Muscle layer of colon (tissue), 2 donors: ENCODE measurements at regions not wholly inside any gene's neighbourhood (a gene's known extent, or its start where the extent isn't known, plus 50 kb on each side); places are given as distances from the start of the nearest gene placed in this dataset.
"Not testable (repeated sequence)": the region's sequence is repeated elsewhere in the genome, so short reads cannot be mapped to it uniquely, and the experiment has no call there.

Experiments used
- H3K27ac ChIP-seq: one replicate; pipeline ENCODE4 v1.7.0; 2013; ENCODE audit warnings: low read depth, mild to moderate bottlenecking, low read length, moderate library complexity
- H3K27me3 ChIP-seq, 2 donors: one replicate each; pipeline ENCODE4 v1.7.0; 2013; ENCODE audit warnings: low read length in 2 of 2, mild to moderate bottlenecking in 2 of 2; ENCODE audit not compliant: insufficient read depth in 2 of 2, control insufficient read depth in 1 of 2
- H3K36me3 ChIP-seq: one replicate; pipeline ENCODE4 v1.7.0; 2013; ENCODE audit warnings: mild to moderate bottlenecking, low read length; ENCODE audit not compliant: insufficient read depth
- H3K4me1 ChIP-seq: one replicate; pipeline ENCODE4 v1.7.0; 2013; ENCODE audit warnings: mild to moderate bottlenecking, low read length; ENCODE audit not compliant: insufficient read depth
- H3K4me3 ChIP-seq, 2 donors: one replicate each; pipeline ENCODE4 v1.7.0; 2013; ENCODE audit warnings: low read length in 2 of 2, low read depth in 1 of 2, mild to moderate bottlenecking in 1 of 2, moderate library complexity in 1 of 2
- H3K9ac ChIP-seq: one replicate; pipeline ENCODE4 v1.7.0; 2013; ENCODE audit warnings: low read length
- H3K9me3 ChIP-seq: one replicate; pipeline ENCODE4 v1.7.0; 2013; ENCODE audit warnings: mild to moderate bottlenecking, low read length
- donor health status: abdominal sarcoma.
- donor health status: Adenocarcinoma of cecum.

DNA sequence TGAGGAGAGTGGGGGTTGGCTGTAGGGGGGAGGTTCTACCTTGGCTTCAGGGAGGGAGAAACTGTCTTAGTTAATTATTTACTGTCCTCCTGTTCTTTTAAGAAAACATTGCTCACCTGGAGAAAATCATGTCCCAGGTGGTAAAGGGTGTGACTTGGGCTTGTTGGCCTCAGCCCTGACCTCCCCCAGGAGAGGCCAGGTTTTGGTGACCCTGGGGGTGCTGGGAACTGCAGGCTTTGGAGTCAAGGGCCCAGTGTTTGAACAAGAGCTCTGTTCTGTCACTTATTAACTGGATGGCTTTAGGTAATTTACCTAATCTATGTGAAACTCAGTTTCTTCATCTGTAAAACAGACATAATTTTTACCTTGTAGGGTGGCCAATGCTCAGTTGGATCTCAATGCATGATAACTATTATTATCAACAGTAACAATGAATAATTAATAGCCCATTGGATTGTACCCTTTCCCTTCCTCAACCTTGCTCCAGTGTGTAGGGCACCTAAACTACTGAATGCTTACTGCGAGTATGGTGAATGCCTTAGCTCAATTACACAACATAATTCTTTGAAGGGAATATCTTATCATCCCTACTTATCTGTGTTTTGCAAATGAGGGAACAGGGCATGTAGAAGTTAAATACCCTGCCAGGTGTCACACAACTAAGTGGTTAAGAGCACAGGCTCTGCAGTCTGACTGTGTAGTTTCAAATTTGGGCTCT, 959.4 kb upstream of the DEFB115 start:
- H3K27ac ChIP-seq, result not testable (repeated sequence)

DNA sequence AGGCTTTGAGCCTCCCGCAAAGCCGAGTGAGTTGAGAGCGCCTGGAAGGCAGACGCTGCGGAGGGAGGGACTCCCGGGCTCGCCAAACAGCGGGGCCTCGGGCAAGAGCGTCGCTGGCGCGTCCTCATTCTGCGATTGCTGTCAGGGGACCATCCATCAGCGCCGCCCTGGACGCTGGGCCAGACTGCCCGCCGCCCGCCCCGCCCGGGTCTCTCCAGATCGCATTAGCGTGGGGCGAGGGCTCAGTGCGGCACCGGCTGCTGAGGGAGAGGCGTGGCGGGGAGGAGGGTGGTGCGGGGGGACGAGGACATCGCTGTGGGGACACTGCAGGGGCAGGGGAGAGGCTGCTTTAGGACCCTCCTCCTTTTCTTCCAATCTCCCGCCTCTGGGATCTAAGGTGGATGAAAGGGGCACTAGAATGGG, 957.2 kb upstream of the DEFB115 start:
- H3K27ac ChIP-seq, H3K36me3 ChIP-seq, H3K9ac ChIP-seq, H3K4me1 ChIP-seq, H3K9me3 ChIP-seq, H3K4me3 ChIP-seq, H3K27me3 ChIP-seq: not testable (repeated sequence)

More for the DNA sequence above, 959.4 kb upstream of the DEFB115 start:
- H3K36me3 ChIP-seq, H3K4me1 ChIP-seq, H3K9ac ChIP-seq, H3K27me3 ChIP-seq, H3K4me3 ChIP-seq, H3K9me3 ChIP-seq: not testable (repeated sequence)

DNA sequence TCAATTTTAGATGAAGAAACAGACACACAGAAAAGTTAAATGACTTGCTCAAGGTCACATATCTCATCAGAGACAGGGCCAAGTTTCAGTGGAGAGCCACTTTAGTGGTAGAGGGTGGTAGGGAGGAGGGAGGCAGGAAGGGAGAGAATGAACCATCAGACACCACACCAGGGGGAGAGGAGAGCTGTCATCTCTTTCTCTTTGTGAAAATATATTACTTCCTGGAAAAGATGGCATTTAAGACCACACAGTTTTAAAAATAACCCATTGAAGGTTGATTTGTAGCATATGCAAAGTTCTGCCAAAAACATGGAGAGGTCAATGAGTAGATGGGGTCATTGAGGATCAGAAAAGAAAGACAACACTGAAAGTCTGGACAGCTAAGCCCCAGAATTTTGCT, 954.7 kb upstream of the DEFB115 start:
- H3K27ac ChIP-seq, H3K4me1 ChIP-seq, H3K9ac ChIP-seq, H3K27me3 ChIP-seq, H3K4me3 ChIP-seq, H3K9me3 ChIP-seq, H3K36me3 ChIP-seq: not testable (repeated sequence)

DNA sequence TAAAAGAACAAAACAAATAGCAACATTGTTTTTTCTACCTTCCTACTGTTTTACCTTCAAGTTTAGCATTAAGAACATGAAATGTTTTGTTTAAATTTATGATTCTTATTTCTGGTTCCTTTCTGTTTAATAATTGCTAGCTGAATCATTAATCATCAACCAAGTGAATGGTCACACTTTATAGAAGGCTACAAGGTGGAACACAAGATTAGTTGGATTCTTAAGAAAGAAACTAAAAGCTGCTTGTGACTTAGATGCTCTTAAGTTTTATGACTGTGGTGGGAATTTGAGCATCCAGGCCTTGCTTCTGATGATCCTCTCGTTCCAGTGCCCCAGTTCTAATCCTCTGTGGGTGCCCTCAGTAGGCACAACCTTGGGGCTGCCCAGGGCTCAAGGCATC, 947.5 kb upstream of the DEFB115 start:
- not testable (repeated sequence) for H3K36me3 ChIP-seq, H3K27me3 ChIP-seq, H3K4me1 ChIP-seq, H3K4me3 ChIP-seq, H3K9me3 ChIP-seq, H3K9ac ChIP-seq, H3K27ac ChIP-seq

DNA sequence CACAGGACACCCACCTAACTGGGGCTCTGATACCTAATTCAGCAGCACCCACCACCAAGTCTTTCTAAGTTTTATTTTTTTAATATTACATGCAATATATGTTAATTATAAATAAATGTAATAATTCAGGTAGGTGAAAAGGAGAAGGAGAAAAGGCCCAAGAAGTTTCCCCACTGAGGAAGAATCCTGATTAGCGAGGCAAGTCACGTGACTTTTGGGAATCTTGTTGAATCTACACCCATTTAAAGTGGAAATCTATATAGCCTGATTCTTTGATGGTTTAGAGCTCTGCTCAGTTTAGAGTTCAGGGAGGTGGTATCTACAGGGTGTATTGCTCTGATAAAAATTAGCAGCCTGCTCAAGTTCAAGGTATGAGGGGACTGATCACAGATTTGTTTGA, 947.1 kb upstream of the DEFB115 start:
- not testable (repeated sequence) for H3K4me3 ChIP-seq, H3K27me3 ChIP-seq, H3K27ac ChIP-seq, H3K9me3 ChIP-seq, H3K9ac ChIP-seq, H3K4me1 ChIP-seq, H3K36me3 ChIP-seq

DNA sequence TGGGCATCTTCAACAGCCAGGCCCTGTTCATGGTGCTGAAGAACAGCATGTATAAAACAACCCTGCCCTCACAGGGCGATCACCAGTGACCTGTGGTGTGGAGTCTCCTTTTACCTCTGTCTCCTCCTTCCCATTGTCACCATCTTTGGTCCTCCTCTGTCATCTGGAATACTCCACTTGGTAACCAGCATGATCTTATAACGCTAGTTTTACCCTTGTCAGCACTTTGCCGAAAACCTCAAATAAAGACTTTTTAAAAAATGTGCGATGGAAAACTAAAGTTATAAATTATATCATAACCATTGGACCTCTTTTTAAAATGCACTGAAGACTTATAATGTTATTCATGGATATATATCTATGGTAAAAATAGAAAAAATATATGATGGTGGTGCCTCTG, 945.2 kb upstream of the DEFB115 start:
- H3K36me3 ChIP-seq, H3K9ac ChIP-seq, H3K27ac ChIP-seq, H3K4me1 ChIP-seq, H3K27me3 ChIP-seq, H3K9me3 ChIP-seq, H3K4me3 ChIP-seq: not testable (repeated sequence)

DNA sequence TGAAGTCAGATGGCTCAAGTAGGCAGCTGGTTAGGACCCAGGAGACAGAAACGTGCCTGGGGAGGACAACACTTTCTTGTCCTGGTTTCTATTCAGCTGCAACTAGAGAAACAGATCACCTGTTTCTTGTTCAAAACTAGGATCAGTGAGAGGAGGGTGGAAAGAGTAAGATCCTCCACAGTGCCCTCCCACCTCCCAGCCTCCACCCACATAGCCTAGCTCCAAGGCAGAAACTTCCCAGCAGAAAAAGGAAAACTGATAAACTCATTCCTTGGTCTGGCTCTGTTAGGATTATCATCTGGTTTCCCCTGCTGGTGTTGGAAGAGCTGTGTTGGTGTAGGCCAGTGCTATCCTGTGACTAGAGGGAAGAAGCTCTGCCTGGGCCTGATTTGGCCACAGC, 943.8 kb upstream of the DEFB115 start:
- H3K27ac ChIP-seq, H3K4me3 ChIP-seq, H3K36me3 ChIP-seq, H3K27me3 ChIP-seq, H3K9me3 ChIP-seq, H3K9ac ChIP-seq, H3K4me1 ChIP-seq: not testable (repeated sequence)

DNA sequence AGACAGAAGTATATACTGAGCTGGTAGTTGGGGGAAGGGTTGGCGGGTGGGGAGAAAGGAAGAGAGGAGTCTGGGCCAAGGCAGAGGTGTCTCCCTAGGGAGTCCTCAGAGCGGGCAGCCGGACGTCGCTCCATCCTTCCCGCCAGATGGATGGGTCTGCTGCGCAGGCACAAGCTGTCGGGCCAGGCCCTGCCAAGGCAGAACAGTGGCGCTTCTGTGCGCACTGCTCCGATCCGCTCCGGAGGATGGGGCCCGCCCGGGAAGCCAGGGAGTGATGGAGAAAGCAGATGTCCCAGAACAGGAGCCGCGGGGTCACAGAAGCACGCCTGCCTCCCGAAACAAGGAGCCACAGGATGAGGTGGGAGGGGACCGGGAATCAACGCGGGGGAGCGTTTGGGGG, 941.4 kb upstream of the DEFB115 start:
- H3K36me3 ChIP-seq, H3K27me3 ChIP-seq, H3K9ac ChIP-seq, H3K4me3 ChIP-seq, H3K9me3 ChIP-seq, H3K27ac ChIP-seq, H3K4me1 ChIP-seq: not testable (repeated sequence)

DNA sequence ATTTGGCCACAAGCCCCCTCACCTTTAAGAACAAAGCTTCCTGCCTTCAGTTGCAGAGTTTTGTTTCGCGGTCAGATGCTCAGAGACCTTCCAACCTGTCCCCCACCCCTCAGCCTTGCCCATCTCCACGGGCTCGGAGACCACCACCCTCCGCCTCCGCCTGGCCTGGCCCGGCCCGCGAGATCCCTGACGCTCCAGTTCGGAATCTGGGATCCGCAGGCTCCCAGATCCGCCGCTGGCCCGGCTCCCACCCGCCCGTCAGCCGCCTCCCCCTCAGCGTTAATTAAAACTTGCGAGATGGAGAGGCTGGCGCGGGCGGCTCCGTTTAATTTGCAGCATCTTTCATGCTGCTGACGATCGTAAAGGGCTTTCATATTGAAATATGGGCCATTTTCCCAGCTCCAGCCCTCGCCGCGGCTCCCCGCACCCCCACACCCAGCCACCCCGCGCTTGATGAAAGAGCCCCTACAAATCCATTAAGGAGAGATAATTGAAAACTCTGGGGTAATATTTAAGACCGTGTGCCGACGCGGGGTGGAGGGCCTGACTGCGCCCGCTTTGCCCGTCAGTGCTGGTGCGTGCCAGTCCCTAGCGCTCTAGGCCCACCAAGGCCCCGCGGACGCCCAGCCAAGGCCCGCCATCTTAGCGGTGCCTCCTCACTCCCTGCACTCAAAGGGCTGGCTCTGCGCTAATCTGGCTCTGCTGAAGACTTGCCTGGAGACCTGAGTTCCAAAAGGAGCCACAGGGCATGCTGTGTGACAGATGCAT, 940.7 kb upstream of the DEFB115 start:
- not testable (repeated sequence) for H3K9me3 ChIP-seq, H3K4me3 ChIP-seq, H3K9ac ChIP-seq, H3K4me1 ChIP-seq, H3K36me3 ChIP-seq, H3K27me3 ChIP-seq, H3K27ac ChIP-seq

DNA sequence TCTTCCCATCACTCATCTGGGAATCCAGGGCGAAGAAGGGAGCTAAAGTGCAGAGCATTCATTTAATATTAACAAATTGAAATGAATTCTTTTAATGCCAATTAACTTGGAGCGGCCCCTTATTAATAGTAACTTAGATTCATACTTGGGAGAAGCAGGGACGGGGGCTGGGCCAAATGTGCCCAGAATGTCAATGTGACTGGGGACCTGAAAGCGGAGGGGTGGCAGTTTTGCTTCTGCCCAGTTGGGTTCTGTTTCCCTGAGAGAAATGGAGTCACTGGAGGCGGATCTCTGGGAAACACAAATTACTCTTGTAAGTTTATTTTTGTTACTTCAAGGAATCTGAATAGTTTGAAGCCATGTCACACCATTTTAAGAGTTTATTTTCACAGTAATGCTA, 923.7 kb upstream of the DEFB115 start:
- H3K4me1 ChIP-seq, H3K27ac ChIP-seq, H3K36me3 ChIP-seq, H3K4me3 ChIP-seq, H3K27me3 ChIP-seq, H3K9ac ChIP-seq, H3K9me3 ChIP-seq: not testable (repeated sequence)

DNA sequence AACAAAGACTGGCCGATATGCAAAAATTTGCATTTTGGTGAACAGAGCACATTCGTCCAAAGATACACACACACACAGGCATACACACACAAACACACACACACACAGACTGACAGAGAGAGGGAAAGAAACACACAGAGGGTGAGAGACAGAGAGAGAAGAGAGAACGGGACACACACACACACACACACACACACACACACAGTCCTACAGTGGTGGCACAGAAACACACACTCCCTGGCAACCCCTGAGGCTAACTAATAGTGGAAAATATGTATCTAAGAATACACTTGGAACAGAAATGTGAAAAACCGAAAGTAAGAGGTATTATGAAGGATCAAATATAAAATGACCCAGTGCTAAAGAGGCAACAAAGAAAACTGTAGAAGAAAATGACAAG, 919.9 kb upstream of the DEFB115 start:
- not testable (repeated sequence) for H3K27me3 ChIP-seq, H3K4me1 ChIP-seq, H3K36me3 ChIP-seq, H3K4me3 ChIP-seq, H3K9ac ChIP-seq, H3K27ac ChIP-seq, H3K9me3 ChIP-seq

DNA sequence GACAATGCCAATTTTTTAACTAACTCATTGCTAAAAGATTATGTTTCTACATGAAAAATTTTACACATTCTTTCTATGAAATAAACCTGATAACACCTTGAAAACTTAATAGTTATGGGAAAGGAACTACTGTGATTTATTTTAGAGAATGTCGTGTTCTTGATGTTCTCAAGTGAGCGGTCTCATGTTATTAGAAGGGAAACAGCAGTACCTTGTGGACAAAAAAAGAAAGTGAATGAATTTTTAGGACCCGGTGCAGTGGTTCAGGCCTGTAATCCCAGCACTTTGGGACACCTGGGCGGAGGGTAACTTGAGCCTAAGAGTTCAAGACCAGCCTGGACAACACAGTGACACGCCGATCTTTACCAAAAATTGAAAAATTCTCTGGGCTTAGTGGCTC, 908.5 kb upstream of the DEFB115 start:
- H3K4me1 ChIP-seq, H3K4me3 ChIP-seq, H3K9ac ChIP-seq, H3K36me3 ChIP-seq, H3K27me3 ChIP-seq, H3K9me3 ChIP-seq, H3K27ac ChIP-seq: not testable (repeated sequence)
